BJ (cell line): ENCODE measurements at regions not wholly inside any gene's neighbourhood (a gene's known extent, or its start where the extent isn't known, plus 50 kb on each side); places are given as distances from the start of the nearest gene placed in this dataset.

Experiments
- CTCF ChIA-PET: fragments of 350-600 bp; formaldehyde crosslinking; extraction: SDS; loops from one replicate; lab custom pipeline; 2021; ENCODE audit warnings: antibody characterized with exemption, inconsistent platforms; lab: Yijun Ruan, JAX
- POLR2A ChIA-PET: fragments of 300-600 bp; sonication (Branson Sonifier 250); formaldehyde crosslinking; extraction: SDS; loops from one replicate; lab custom pipeline; 2021; ENCODE audit warnings: antibody characterized with exemption; lab: Charles Lee
- DNase-seq: peaks from one replicate; pipeline ENCODE4 v3.0.0-alpha.2; 2011; ENCODE audit warnings: low read depth
- H3K27me3 ChIP-seq: 2 replicates; pipeline ENCODE4 v1.6.0; 2011; ENCODE audit warnings: low read length; ENCODE audit not compliant: control insufficient read depth, insufficient read depth
- H3K36me3 ChIP-seq: 2 replicates; pipeline ENCODE4 v1.5.1; 2011; ENCODE audit warnings: low read length; ENCODE audit not compliant: control insufficient read depth, insufficient read depth
- H3K4me3 ChIP-seq: 2 replicates; pipeline ENCODE4 v1.5.1; 2011; ENCODE audit warnings: low read depth, mild to moderate bottlenecking, control low read depth, low read length
- CTCF ChIP-seq: IDR thresholded peaks from 2 replicates; pipeline ENCODE4 v1.5.1; 2011; ENCODE audit warnings: low read depth, mild to moderate bottlenecking, control low read depth, inconsistent platforms, low read length, moderate library complexity; ENCODE audit not compliant: insufficient read depth

GRCh38 chr15:100730129-100730528, 127.7 kb downstream of the ASB7 start:
- ChIA-PET POLR2A (no interaction called here), CTCF (interaction anchor here (0.6 to 1.4 kb wide), 2 partner anchors 9 to 112 kb away, joined by 3 to 4 read pairs; no protein-coding TSS in a partner anchor)
- no peak overlapping the region for H3K4me3 ChIP-seq
- no peaks in the 10 kb centered on the region for H3K36me3 ChIP-seq
- DNase-seq, result no peak
- no peak for TF ChIP-seq CTCF
- no peaks in the 10 kb centered on the region for H3K27me3 ChIP-seq

DNA sequence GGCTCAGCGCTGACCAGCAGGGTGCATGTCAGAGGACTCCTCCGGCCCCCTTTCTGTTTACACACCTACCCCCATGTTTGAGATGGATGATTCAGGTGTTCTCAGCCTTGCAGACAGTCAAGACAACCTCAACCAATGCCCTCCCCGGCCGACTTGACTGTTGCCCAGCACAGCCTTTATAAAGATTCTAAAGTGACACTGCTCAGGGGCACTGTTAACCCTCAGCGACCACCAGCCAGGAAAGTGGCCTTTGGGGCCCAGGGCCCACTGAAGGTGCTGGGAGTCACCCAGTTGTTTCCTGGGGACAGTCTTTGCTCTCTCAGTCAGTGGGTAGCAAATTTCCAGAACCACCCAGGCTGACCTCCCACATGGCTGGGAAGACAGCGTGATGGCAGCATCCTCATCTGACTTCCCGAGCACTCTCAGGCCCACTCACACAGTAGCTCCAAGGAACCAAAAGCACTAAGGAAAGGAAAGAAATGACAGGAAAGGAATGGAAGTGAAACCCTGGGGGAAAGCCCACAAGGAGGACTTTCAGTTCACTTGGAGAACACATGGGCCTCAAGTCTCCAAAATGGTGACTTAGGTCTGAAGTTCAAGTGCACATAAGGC, 128.4 kb downstream of the ASB7 start:
- no peak overlapping the region for H3K4me3 ChIP-seq
- no peak for DNase-seq
- no peaks in the 10 kb centered on the region for H3K27me3 ChIP-seq
- H3K36me3 ChIP-seq, result no peaks in the 10 kb centered on the region
- POLR2A ChIA-PET, result interaction anchor here (0.6 kb wide), 1 partner anchor 152 kb away, joined by 10 read pairs; no protein-coding TSS in a partner anchor
- CTCF ChIA-PET, result interaction anchor here (0.6 to 2.6 kb wide), 6 partner anchors 9 to 277 kb away, joined by 3 to 10 read pairs (median 3); no protein-coding TSS in a partner anchor
- TF ChIP-seq CTCF, result no peak

DNA sequence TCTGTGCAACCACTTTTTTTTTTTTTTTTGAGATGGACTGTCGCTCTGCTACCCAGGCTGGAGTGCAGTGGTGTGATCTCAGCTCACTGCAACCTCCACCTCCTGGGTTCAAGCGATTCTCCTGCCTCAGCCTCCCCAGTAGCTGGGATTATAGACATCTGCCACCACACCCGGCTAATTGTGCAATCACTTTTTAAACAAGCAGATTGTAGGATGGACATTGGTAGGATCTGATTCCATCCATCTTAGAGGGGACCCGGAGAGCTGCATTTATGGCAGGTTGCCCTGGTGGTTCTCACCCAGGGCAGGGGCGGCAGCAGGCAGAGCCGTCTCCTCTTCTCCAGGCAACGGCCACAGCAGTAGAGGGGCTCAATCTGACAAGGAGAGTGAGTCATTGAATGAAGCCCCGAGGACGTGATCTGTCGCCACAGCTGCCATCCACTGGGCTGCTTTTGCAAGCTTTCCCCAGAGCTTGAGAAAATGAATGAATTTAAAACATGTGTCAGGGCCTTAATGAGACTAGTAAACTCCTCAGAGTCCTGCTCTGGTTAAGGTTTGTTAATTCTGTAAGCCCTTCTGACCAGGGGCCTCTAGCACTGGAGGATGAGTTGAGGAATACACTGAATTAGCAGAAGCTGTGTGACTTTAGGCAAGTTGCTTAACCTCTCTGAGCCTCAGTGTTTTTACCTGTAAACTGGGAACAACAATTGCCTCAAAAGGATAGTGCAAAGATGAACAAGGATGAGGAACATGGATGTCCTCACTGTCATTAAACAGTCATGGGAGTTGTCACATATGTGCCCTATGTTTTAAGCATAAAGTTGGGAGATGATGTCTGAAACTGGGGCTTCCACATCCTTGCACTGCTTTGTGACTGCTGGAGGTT, 129.1 kb downstream of the ASB7 start:
- Histone ChIP-seq H3K27me3 (no peaks in the 10 kb centered on the region), H3K4me3 (no peak overlapping the region), H3K36me3 (no peaks in the 10 kb centered on the region)
- ChIA-PET CTCF (interaction anchor here (0.6 to 2.6 kb wide), 5 partner anchors 10 to 288 kb away, joined by 3 to 10 read pairs (median 3); no protein-coding TSS in a partner anchor), POLR2A (interaction anchor here (0.6 kb wide), 1 partner anchor 152 kb away, joined by 10 read pairs; no protein-coding TSS in a partner anchor)
- DNase-seq, result peak; percentile 60
- TF ChIP-seq CTCF, result no peak

GRCh38 chr15:100732211-100733055, 130.0 kb downstream of the ASB7 start:
- no peak for TF ChIP-seq CTCF
- H3K4me3 ChIP-seq, result no peak overlapping the region
- POLR2A ChIA-PET, result no interaction called here

More at GRCh38 chr15:100732211-100733055, 130.0 kb downstream of the ASB7 start:
- DNase-seq, result peak; percentile 50
- no peaks in the 10 kb centered on the region for H3K36me3 ChIP-seq
- H3K27me3 ChIP-seq, result no peaks in the 10 kb centered on the region
- CTCF ChIA-PET, result interaction anchor here (0.6 to 2.6 kb wide), 3 partner anchors 61 to 287 kb away, joined by 3 to 10 read pairs (median 4); no protein-coding TSS in a partner anchor
